SK-N-SH treated with all-trans-retinoic acid at 6 μM for 48 hours (cell line): ENCODE measurements at regions not wholly inside any gene's neighbourhood (a gene's known extent, or its start where the extent isn't known, plus 50 kb on each side); places are given as distances from the start of the nearest gene placed in this dataset.

Experiments
- ATAC-seq: fragments of 200-7000 bp; cut with Tn5 transposase; 3 replicates; pipeline ENCODE4 v1.9.1; 2020; ENCODE audit warnings: mild to moderate bottlenecking, moderate library complexity
- ARNTL ChIP-seq: fragments of 450-650 bp; formaldehyde crosslinking; IDR thresholded peaks from 2 replicates; pipeline ENCODE4 v1.5.0; 2020; ENCODE audit warnings: low read depth, mild to moderate bottlenecking, moderate library complexity, borderline replicate concordance
- BACH2 ChIP-seq: fragments of 250-450 bp; sonication (Bioruptor Pico); IDR thresholded peaks from 2 replicates; pipeline ENCODE4 v1.9.0; 2021; ENCODE audit warnings: mild to moderate bottlenecking, borderline replicate concordance
- CSDC2 ChIP-seq: fragments of 250-450 bp; sonication (Bioruptor Pico); IDR thresholded peaks from 2 replicates; pipeline ENCODE4 v1.5.0; 2020; ENCODE audit warnings: mild to moderate bottlenecking, moderate library complexity
- ESRRG ChIP-seq: fragments of 250-450 bp; sonication (Bioruptor Pico); IDR thresholded peaks from 2 replicates; pipeline ENCODE4 v1.6.1; 2021; ENCODE audit warnings: mild to moderate bottlenecking
- GLIS3 ChIP-seq: fragments of 250-450 bp; sonication (Bioruptor Pico); IDR thresholded peaks from 2 replicates; pipeline ENCODE4 v1.5.0; 2020; ENCODE audit warnings: mild to moderate bottlenecking, moderate library complexity
- ISL1 ChIP-seq: fragments of 250-450 bp; sonication (Bioruptor Pico); IDR thresholded peaks from 2 replicates; pipeline ENCODE4 v2.1.2; 2022; ENCODE audit warnings: mild to moderate bottlenecking, moderate library complexity
- OSR1 ChIP-seq: fragments of 250-450 bp; sonication (Bioruptor Pico); IDR thresholded peaks from 2 replicates; pipeline ENCODE4 v1.8.0; 2022; ENCODE audit warnings: moderate library complexity, mild to moderate bottlenecking, inconsistent platforms
- POU6F1 ChIP-seq: fragments of 250-450 bp; sonication (Bioruptor Pico); IDR thresholded peaks from 2 replicates; pipeline ENCODE4 v1.8.0; 2021; ENCODE audit warnings: low read depth, mild to moderate bottlenecking, moderate library complexity, borderline replicate concordance
- RARB ChIP-seq: fragments of 250-450 bp; sonication (Bioruptor Pico); IDR thresholded peaks from 2 replicates; pipeline ENCODE4 v1.8.0; 2021; ENCODE audit warnings: mild to moderate bottlenecking, moderate library complexity
- SNAI2 ChIP-seq: fragments of 250-450 bp; sonication (Bioruptor Pico); IDR thresholded peaks from 2 replicates; pipeline ENCODE4 v1.5.0; 2020; ENCODE audit warnings: mild to moderate bottlenecking, moderate library complexity
- TCF4 ChIP-seq: fragments of 250-450 bp; sonication (Bioruptor Pico); IDR thresholded peaks from 2 replicates; pipeline ENCODE4 v1.8.0; 2021; ENCODE audit warnings: mild to moderate bottlenecking, moderate library complexity, borderline replicate concordance
- TOX ChIP-seq: fragments of 250-450 bp; sonication (Bioruptor Pico); IDR thresholded peaks from 2 replicates; pipeline ENCODE4 v1.8.0; 2021; ENCODE audit warnings: mild to moderate bottlenecking, moderate library complexity, borderline replicate concordance
- ZC3H10 ChIP-seq: fragments of 250-450 bp; sonication (Bioruptor Pico); IDR thresholded peaks from 2 replicates; pipeline ENCODE4 v1.5.1; 2021; ENCODE audit warnings: mild to moderate bottlenecking, moderate library complexity
- ZFP3 ChIP-seq: fragments of 250-450 bp; sonication (Bioruptor Pico); IDR thresholded peaks from 2 replicates; pipeline ENCODE4 v1.5.0; 2020; ENCODE audit warnings: mild to moderate bottlenecking, moderate library complexity
- ZFP30 ChIP-seq: fragments of 450-650 bp; formaldehyde crosslinking; IDR thresholded peaks from 2 replicates; pipeline ENCODE4 v1.5.0; 2022; ENCODE audit warnings: mild to moderate bottlenecking, moderate library complexity
- ZNF565 ChIP-seq: fragments of 450-650 bp; formaldehyde crosslinking; conservative IDR thresholded peaks from 2 replicates; pipeline ENCODE4 v1.5.0; 2020; ENCODE audit warnings: low read depth, mild to moderate bottlenecking, moderate library complexity
- ZNF70 ChIP-seq: fragments of 450-650 bp; formaldehyde crosslinking; IDR thresholded peaks from 2 replicates; pipeline ENCODE4 v1.5.0; 2020; ENCODE audit warnings: mild to moderate bottlenecking, moderate library complexity
- ZNF8 ChIP-seq: fragments of 450-650 bp; formaldehyde crosslinking; IDR thresholded peaks from 2 replicates; pipeline ENCODE4 v1.5.0; 2020; ENCODE audit warnings: mild to moderate bottlenecking, moderate library complexity
- TF ChIP-seq, protein P1 (sequence below): fragments of 250-450 bp; sonication (Bioruptor Pico); IDR thresholded peaks from 2 replicates; pipeline ENCODE4 v1.5.1; 2020; ENCODE audit warnings: low read depth, mild to moderate bottlenecking, moderate library complexity
- TF ChIP-seq, protein P2 (sequence below): fragments of 250-450 bp; sonication (Bioruptor Pico); IDR thresholded peaks from 2 replicates; pipeline ENCODE4 v1.5.0; 2020; ENCODE audit warnings: mild to moderate bottlenecking, moderate library complexity
- TF ChIP-seq, protein P3 (sequence below): fragments of 250-450 bp; sonication (Bioruptor Pico); IDR thresholded peaks from 2 replicates; pipeline ENCODE4 v1.8.0; 2020; ENCODE audit warnings: mild to moderate bottlenecking, moderate library complexity, borderline replicate concordance
- TF ChIP-seq, protein P4 (sequence below): fragments of 250-450 bp; sonication (Bioruptor Pico); IDR thresholded peaks from 2 replicates; pipeline ENCODE4 v1.5.1; 2021; ENCODE audit warnings: mild to moderate bottlenecking, moderate library complexity

- TF ChIP-seq ZC3H10 (CRISPR knock-in tag), result no peak
- TF ChIP-seq ZFP3 (CRISPR knock-in tag), result no peak
- no peak for TF ChIP-seq RARB (CRISPR knock-in tag)
- TF ChIP-seq CSDC2 (CRISPR knock-in tag), result no peak
- TF ChIP-seq GLIS3 (CRISPR knock-in tag), result no peak
- no peak for TF ChIP-seq ISL1 (CRISPR knock-in tag)
- TF ChIP-seq ZNF8, result no peak
- no peak for TF ChIP-seq SNAI2 (CRISPR knock-in tag)
- no peak for TF ChIP-seq POU6F1 (CRISPR knock-in tag)
- no peak for TF ChIP-seq ESRRG (CRISPR knock-in tag)
- TF ChIP-seq, protein P1, sequence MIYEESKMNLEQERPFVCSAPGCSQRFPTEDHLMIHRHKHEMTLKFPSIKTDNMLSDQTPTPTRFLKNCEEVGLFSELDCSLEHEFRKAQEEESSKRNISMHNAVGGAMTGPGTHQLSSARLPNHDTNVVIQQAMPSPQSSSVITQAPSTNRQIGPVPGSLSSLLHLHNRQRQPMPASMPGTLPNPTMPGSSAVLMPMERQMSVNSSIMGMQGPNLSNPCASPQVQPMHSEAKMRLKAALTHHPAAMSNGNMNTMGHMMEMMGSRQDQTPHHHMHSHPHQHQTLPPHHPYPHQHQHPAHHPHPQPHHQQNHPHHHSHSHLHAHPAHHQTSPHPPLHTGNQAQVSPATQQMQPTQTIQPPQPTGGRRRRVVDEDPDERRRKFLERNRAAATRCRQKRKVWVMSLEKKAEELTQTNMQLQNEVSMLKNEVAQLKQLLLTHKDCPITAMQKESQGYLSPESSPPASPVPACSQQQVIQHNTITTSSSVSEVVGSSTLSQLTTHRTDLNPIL, result no peak
- no peak for TF ChIP-seq ZNF70
Observed at GRCh38 chr21:28856588-28857250, 136.0 kb downstream of the LTN1 start.

DNA sequence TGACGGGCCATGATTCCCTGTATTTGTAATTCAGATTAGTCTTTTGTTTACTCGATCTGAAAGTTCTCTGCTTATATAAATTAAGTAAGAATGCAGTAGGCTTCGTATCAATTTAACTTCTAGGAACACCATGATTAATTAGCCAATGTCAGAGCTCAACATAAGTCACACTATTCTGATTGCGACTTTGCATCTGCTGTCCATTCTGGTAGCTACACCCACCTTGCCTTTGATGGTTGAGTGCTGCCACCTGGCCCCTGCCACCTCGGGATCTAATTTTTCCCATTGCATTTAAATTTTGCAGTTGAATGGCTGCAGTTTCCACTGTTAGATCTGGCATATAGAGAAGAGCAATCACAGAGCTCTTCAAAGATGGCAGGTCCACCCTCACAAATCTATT is 140.0 kb downstream of the LTN1 start:
- no peak for ATAC-seq
- TF ChIP-seq ARNTL (CRISPR knock-in tag) (no peak), ZFP30 (CRISPR knock-in tag) (no peak), TCF4 (CRISPR knock-in tag) (no peak), SNAI2 (CRISPR knock-in tag) (no peak), ZFP3 (CRISPR knock-in tag) (no peak), OSR1 (CRISPR knock-in tag) (no peak), ISL1 (CRISPR knock-in tag) (no peak)
- TF ChIP-seq, protein P2, sequence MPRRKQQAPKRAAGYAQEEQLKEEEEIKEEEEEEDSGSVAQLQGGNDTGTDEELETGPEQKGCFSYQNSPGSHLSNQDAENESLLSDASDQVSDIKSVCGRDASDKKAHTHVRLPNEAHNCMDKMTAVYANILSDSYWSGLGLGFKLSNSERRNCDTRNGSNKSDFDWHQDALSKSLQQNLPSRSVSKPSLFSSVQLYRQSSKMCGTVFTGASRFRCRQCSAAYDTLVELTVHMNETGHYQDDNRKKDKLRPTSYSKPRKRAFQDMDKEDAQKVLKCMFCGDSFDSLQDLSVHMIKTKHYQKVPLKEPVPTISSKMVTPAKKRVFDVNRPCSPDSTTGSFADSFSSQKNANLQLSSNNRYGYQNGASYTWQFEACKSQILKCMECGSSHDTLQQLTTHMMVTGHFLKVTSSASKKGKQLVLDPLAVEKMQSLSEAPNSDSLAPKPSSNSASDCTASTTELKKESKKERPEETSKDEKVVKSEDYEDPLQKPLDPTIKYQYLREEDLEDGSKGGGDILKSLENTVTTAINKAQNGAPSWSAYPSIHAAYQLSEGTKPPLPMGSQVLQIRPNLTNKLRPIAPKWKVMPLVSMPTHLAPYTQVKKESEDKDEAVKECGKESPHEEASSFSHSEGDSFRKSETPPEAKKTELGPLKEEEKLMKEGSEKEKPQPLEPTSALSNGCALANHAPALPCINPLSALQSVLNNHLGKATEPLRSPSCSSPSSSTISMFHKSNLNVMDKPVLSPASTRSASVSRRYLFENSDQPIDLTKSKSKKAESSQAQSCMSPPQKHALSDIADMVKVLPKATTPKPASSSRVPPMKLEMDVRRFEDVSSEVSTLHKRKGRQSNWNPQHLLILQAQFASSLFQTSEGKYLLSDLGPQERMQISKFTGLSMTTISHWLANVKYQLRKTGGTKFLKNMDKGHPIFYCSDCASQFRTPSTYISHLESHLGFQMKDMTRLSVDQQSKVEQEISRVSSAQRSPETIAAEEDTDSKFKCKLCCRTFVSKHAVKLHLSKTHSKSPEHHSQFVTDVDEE (CRISPR knock-in tag), result no peak
- TF ChIP-seq, protein P3, sequence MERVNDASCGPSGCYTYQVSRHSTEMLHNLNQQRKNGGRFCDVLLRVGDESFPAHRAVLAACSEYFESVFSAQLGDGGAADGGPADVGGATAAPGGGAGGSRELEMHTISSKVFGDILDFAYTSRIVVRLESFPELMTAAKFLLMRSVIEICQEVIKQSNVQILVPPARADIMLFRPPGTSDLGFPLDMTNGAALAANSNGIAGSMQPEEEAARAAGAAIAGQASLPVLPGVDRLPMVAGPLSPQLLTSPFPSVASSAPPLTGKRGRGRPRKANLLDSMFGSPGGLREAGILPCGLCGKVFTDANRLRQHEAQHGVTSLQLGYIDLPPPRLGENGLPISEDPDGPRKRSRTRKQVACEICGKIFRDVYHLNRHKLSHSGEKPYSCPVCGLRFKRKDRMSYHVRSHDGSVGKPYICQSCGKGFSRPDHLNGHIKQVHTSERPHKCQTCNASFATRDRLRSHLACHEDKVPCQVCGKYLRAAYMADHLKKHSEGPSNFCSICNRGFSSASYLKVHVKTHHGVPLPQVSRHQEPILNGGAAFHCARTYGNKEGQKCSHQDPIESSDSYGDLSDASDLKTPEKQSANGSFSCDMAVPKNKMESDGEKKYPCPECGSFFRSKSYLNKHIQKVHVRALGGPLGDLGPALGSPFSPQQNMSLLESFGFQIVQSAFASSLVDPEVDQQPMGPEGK, result no peak

More at GRCh38 chr21:28856588-28857250, 136.0 kb downstream of the LTN1 start:
- ATAC-seq, result no peak

GRCh38 chr21:28851645-28852044 is 141.0 kb downstream of the LTN1 start:
- no peak for ATAC-seq
- TF ChIP-seq GLIS3 (CRISPR knock-in tag) (no peak), SNAI2 (CRISPR knock-in tag) (no peak), ARNTL (CRISPR knock-in tag) (no peak), BACH2 (no peak), POU6F1 (CRISPR knock-in tag) (no peak), ISL1 (CRISPR knock-in tag) (no peak), TOX (CRISPR knock-in tag) (no peak), RARB (CRISPR knock-in tag) (no peak), ZNF565 (CRISPR knock-in tag) (no peak), ESRRG (CRISPR knock-in tag) (no peak), TCF4 (CRISPR knock-in tag) (no peak), OSR1 (CRISPR knock-in tag) (no peak), ZC3H10 (CRISPR knock-in tag) (no peak), CSDC2 (CRISPR knock-in tag) (no peak)
- TF ChIP-seq, protein P4, sequence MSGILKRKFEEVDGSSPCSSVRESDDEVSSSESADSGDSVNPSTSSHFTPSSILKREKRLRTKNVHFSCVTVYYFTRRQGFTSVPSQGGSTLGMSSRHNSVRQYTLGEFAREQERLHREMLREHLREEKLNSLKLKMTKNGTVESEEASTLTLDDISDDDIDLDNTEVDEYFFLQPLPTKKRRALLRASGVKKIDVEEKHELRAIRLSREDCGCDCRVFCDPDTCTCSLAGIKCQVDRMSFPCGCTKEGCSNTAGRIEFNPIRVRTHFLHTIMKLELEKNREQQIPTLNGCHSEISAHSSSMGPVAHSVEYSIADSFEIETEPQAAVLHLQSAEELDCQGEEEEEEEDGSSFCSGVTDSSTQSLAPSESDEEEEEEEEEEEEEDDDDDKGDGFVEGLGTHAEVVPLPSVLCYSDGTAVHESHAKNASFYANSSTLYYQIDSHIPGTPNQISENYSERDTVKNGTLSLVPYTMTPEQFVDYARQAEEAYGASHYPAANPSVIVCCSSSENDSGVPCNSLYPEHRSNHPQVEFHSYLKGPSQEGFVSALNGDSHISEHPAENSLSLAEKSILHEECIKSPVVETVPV (CRISPR knock-in tag), result no peak
- TF ChIP-seq, protein P1, result no peak
